Duodenal mucosa (tissue), 2 donors: ENCODE measurements at regions not wholly inside any gene's neighbourhood (a gene's known extent, or its start where the extent isn't known, plus 50 kb on each side); places are given as distances from the start of the nearest gene placed in this dataset.

Experiments used
- H3K27ac ChIP-seq: one replicate; pipeline ENCODE4 v1.7.0; 2013; ENCODE audit warnings: low read depth, low read length
- H3K27me3 ChIP-seq, 2 donors: one replicate each; pipeline ENCODE4 v1.7.0; 2013; ENCODE audit warnings: low read length in 2 of 2, control low read depth in 1 of 2; ENCODE audit not compliant: insufficient read depth in 2 of 2, control insufficient read depth in 1 of 2
- H3K36me3 ChIP-seq, 2 donors: one replicate each; pipeline ENCODE4 v1.7.0; 2013; ENCODE audit warnings: low read length in 2 of 2, control low read depth in 1 of 2; ENCODE audit not compliant: insufficient read depth in 2 of 2, control insufficient read depth in 1 of 2
- H3K4me1 ChIP-seq, 2 donors: one replicate each; pipeline ENCODE4 v1.7.0; 2013; ENCODE audit warnings: low read length in 2 of 2, control low read depth in 1 of 2; ENCODE audit not compliant: insufficient read depth in 2 of 2, control insufficient read depth in 1 of 2
- H3K4me3 ChIP-seq, 2 donors: one replicate each; pipeline ENCODE4 v1.7.0; 2013; ENCODE audit warnings: low read length in 2 of 2, low read depth in 1 of 2
- H3K9ac ChIP-seq, 2 donors: one replicate each; pipeline ENCODE4 v1.7.0; 2013; ENCODE audit warnings: low read length in 2 of 2, low read depth in 1 of 2
- H3K9me3 ChIP-seq, 2 donors: one replicate each; pipeline ENCODE4 v1.7.0; 2013; ENCODE audit warnings: low read length in 2 of 2, control low read depth in 1 of 2; ENCODE audit not compliant: control insufficient read depth in 1 of 2

- Histone ChIP-seq H3K27ac (no peak overlapping the region), H3K4me1 (no peaks in the 10 kb centered on the region), H3K9ac (no peak overlapping the region), H3K36me3 (no peaks in the 10 kb centered on the region), H3K9me3 (no peaks in the 10 kb centered on the region), H3K4me3 (no peak overlapping the region), H3K27me3 (no peaks in the 10 kb centered on the region)
Observed at GRCh38 chr14:105846312-105846711, 319.9 kb downstream of the TMEM121 start.

- Histone ChIP-seq H3K9ac (no peak overlapping the region), H3K4me1 (no peaks in the 10 kb centered on the region), H3K4me3 (no peak overlapping the region), H3K9me3 (no peaks in the 10 kb centered on the region), H3K27ac (no peak overlapping the region), H3K27me3 (no peaks in the 10 kb centered on the region), H3K36me3 (no peaks in the 10 kb centered on the region)
Observed at GRCh38 chr14:105847400-105847799, 321.0 kb downstream of the TMEM121 start.

GRCh38 chr14:105848570-105848969 is 322.2 kb downstream of the TMEM121 start:
- Histone ChIP-seq H3K27ac (no peak overlapping the region), H3K4me3 (no peak overlapping the region), H3K27me3 (no peaks in the 10 kb centered on the region), H3K9ac (no peak overlapping the region), H3K36me3 (no peaks in the 10 kb centered on the region), H3K4me1 (no peaks in the 10 kb centered on the region), H3K9me3 (no peaks in the 10 kb centered on the region)

GRCh38 chr14:105849933-105850626 is 323.7 kb downstream of the TMEM121 start:
- Histone ChIP-seq H3K4me1 (no peaks in the 10 kb centered on the region), H3K27ac (no peak overlapping the region), H3K9me3 (no peaks in the 10 kb centered on the region), H3K27me3 (no peaks in the 10 kb centered on the region), H3K36me3 (no peaks in the 10 kb centered on the region), H3K4me3 (no peak overlapping the region), H3K9ac (no peak overlapping the region)

GRCh38 chr14:105850853-105851581 is 324.6 kb downstream of the TMEM121 start:
- no peak overlapping the region for H3K9ac ChIP-seq
- H3K4me3 ChIP-seq: no peak overlapping the region
- no peaks in the 10 kb centered on the region for H3K4me1 ChIP-seq
- H3K36me3 ChIP-seq: no peaks in the 10 kb centered on the region
- no peaks in the 10 kb centered on the region for H3K9me3 ChIP-seq
- no peak overlapping the region for H3K27ac ChIP-seq
- H3K27me3 ChIP-seq: no peaks in the 10 kb centered on the region

GRCh38 chr14:105851716-105852377 is 325.5 kb downstream of the TMEM121 start:
- Histone ChIP-seq H3K4me3 (no peak overlapping the region), H3K27me3 (no peaks in the 10 kb centered on the region), H3K4me1 (no peaks in the 10 kb centered on the region), H3K27ac (no peak overlapping the region), H3K9me3 (no peaks in the 10 kb centered on the region), H3K9ac (no peak overlapping the region), H3K36me3 (no peaks in the 10 kb centered on the region)

- Histone ChIP-seq H3K27ac (no peak overlapping the region), H3K9ac (no peak overlapping the region), H3K4me1 (no peaks in the 10 kb centered on the region), H3K9me3 (no peaks in the 10 kb centered on the region), H3K36me3 (no peaks in the 10 kb centered on the region), H3K4me3 (no peak overlapping the region), H3K27me3 (no peaks in the 10 kb centered on the region)
Observed at GRCh38 chr14:105852378-105853088, 326.1 kb downstream of the TMEM121 start.

GRCh38 chr14:105853089-105853906 is 326.9 kb downstream of the TMEM121 start:
- Histone ChIP-seq H3K9ac (no peak overlapping the region), H3K9me3 (no peaks in the 10 kb centered on the region), H3K27me3 (no peaks in the 10 kb centered on the region), H3K4me3 (no peak overlapping the region), H3K36me3 (no peaks in the 10 kb centered on the region), H3K4me1 (no peaks in the 10 kb centered on the region), H3K27ac (no peak overlapping the region)

- Histone ChIP-seq H3K27me3 (no peaks in the 10 kb centered on the region), H3K27ac (no peak overlapping the region), H3K36me3 (no peaks in the 10 kb centered on the region), H3K9me3 (no peaks in the 10 kb centered on the region), H3K9ac (no peak overlapping the region), H3K4me3 (no peak overlapping the region), H3K4me1 (no peaks in the 10 kb centered on the region)
Observed at GRCh38 chr14:105853907-105854599, 327.7 kb downstream of the TMEM121 start.
